Adrenal gland (tissue), 5 donors: ENCODE measurements at regions not wholly inside any gene's neighbourhood (a gene's known extent, or its start where the extent isn't known, plus 50 kb on each side); places are given as distances from the start of the nearest gene placed in this dataset.

Experiments
- POLR2A ChIP-seq, 2 donors: fragments of 450-650 bp; IDR thresholded peaks; one replicate each; pipeline ENCODE4 v1.6.1; 2017; ENCODE audit warnings: antibody characterized with exemption in 2 of 2, mild to moderate bottlenecking in 2 of 2, moderate library complexity in 1 of 2
- TF ChIP-seq, protein P1 (sequence below), 6 experiments: fragments of 450-650 bp in 4 of 6; fragments of 200-600 bp in 2 of 6; sonication (generic) in 1 of 6; IDR thresholded peaks; 1 replicate in 5 of 6; 2 replicates in 1 of 6; pipeline versions ENCODE4 v1.5.1 to v1.8.0; 2016 to 2021; ENCODE audit warnings: antibody characterized with exemption in 6 of 6, mild to moderate bottlenecking in 2 of 6, moderate library complexity in 1 of 6
- donor health status: DM: no; HTN: no; CAD: no.

DNA sequence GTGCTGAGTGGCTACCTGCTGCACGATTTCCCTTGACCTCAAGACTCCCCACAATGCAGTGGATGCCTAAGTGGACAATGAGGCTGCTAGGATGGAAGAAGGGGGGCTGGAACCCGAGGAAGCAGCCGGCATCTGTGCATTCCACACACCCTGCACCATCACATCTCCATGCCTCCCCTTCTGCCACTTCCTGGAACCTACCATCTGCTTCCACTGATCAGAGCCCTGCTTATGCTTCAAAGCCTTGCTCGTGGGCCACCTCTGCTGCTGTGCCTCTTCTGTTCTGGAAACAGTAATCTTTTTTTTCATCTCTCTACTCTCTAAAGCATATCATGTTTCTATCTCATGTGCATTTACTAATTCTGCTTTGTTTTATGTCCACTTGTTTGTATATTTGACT, 66.2 kb upstream of the WDR26 start:
- TF ChIP-seq, protein P1, sequence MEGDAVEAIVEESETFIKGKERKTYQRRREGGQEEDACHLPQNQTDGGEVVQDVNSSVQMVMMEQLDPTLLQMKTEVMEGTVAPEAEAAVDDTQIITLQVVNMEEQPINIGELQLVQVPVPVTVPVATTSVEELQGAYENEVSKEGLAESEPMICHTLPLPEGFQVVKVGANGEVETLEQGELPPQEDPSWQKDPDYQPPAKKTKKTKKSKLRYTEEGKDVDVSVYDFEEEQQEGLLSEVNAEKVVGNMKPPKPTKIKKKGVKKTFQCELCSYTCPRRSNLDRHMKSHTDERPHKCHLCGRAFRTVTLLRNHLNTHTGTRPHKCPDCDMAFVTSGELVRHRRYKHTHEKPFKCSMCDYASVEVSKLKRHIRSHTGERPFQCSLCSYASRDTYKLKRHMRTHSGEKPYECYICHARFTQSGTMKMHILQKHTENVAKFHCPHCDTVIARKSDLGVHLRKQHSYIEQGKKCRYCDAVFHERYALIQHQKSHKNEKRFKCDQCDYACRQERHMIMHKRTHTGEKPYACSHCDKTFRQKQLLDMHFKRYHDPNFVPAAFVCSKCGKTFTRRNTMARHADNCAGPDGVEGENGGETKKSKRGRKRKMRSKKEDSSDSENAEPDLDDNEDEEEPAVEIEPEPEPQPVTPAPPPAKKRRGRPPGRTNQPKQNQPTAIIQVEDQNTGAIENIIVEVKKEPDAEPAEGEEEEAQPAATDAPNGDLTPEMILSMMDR (IDR thresholded peaks at IDR 0.05), result no peak
- no peak for TF ChIP-seq POLR2A (IDR thresholded peaks at IDR 0.05)
